Astrocyte (in vitro differentiated cells and primary cell): ENCODE measurements at regions not wholly inside any gene's neighbourhood (a gene's known extent, or its start where the extent isn't known, plus 50 kb on each side); places are given as distances from the start of the nearest gene placed in this dataset.

Experiments
- DNase-seq: peaks from one replicate; pipeline ENCODE4 v3.0.0-alpha.2; 2010; ENCODE audit warnings: low read depth
- FAIRE-seq: peaks from 2 replicates; lab custom pipeline; 2011; peaks lifted over from hg19 to GRCh38; lab: Jason Lieb, UNC
- H2AFZ ChIP-seq: 2 replicates; pipeline ENCODE4 v1.6.0; 2012; ENCODE audit warnings: low read depth, low read length, inconsistent platforms
- H3K27ac ChIP-seq: 2 replicates; pipeline ENCODE4 v1.5.1; 2011; ENCODE audit warnings: low read depth, low read length, inconsistent platforms
- H3K27me3 ChIP-seq: 2 replicates; pipeline ENCODE4 v1.6.0; 2011; ENCODE audit warnings: low read length, inconsistent platforms; ENCODE audit not compliant: insufficient read depth
- H3K36me3 ChIP-seq: 2 replicates; pipeline ENCODE4 v1.5.1; 2011; ENCODE audit warnings: low read length, inconsistent platforms; ENCODE audit not compliant: insufficient read depth
- H3K4me1 ChIP-seq: 2 replicates; pipeline ENCODE4 v1.5.1; 2011; ENCODE audit warnings: low read length, inconsistent platforms; ENCODE audit not compliant: insufficient read depth
- H3K4me2 ChIP-seq: 2 replicates; pipeline ENCODE4 v1.6.0; 2012; ENCODE audit warnings: low read length, inconsistent platforms
- H3K4me3 ChIP-seq: 2 replicates; pipeline ENCODE4 v1.5.1; 2011; ENCODE audit warnings: low read depth, mild to moderate bottlenecking, low read length, inconsistent platforms; ENCODE audit not compliant: insufficient read depth
- H3K79me2 ChIP-seq: 2 replicates; pipeline ENCODE4 v1.6.0; 2012; ENCODE audit warnings: mild to moderate bottlenecking, low read length, inconsistent platforms; ENCODE audit not compliant: insufficient read depth
- H3K9ac ChIP-seq: 2 replicates; pipeline ENCODE4 v1.6.0; 2012; ENCODE audit warnings: mild to moderate bottlenecking, low read length, inconsistent platforms
- H3K9me3 ChIP-seq: 2 replicates; pipeline ENCODE4 v1.5.1; 2012; ENCODE audit warnings: low read depth, mild to moderate bottlenecking, low read length, inconsistent platforms; ENCODE audit not compliant: insufficient read depth
- H4K20me1 ChIP-seq: 2 replicates; pipeline ENCODE4 v1.6.0; 2012; ENCODE audit warnings: low read length, inconsistent platforms; ENCODE audit not compliant: insufficient read depth
- H3K27ac Mint-ChIP-seq: one replicate; pipeline ENCODE4 v1.8.0; 2021; ENCODE audit warnings: mild to moderate bottlenecking, mixed read lengths; ENCODE audit not compliant: unreplicated experiment
- H3K27me3 Mint-ChIP-seq: one replicate; pipeline ENCODE4 v1.8.0; 2021; ENCODE audit warnings: low read depth, mixed read lengths; ENCODE audit not compliant: unreplicated experiment
- H3K36me3 Mint-ChIP-seq: one replicate; pipeline ENCODE4 v1.8.0; 2021; ENCODE audit warnings: low read depth, mixed read lengths; ENCODE audit not compliant: unreplicated experiment
- H3K4me1 Mint-ChIP-seq: one replicate; pipeline ENCODE4 v1.8.0; 2021; ENCODE audit warnings: low read depth, mixed read lengths; ENCODE audit not compliant: unreplicated experiment
- H3K4me3 Mint-ChIP-seq: one replicate; pipeline ENCODE4 v1.8.0; 2021; ENCODE audit warnings: mild to moderate bottlenecking, moderate library complexity, mixed read lengths; ENCODE audit not compliant: unreplicated experiment
- H3K9me3 Mint-ChIP-seq: one replicate; pipeline ENCODE4 v1.8.0; 2021; ENCODE audit warnings: mild to moderate bottlenecking, mixed read lengths; ENCODE audit not compliant: unreplicated experiment
- CTCF ChIP-seq: IDR thresholded peaks from 2 replicates; pipeline ENCODE4 v1.5.1; 2011; ENCODE audit warnings: low read depth, mild to moderate bottlenecking, inconsistent platforms, low read length, moderate library complexity; ENCODE audit not compliant: insufficient read depth
- EZH2 ChIP-seq: IDR thresholded peaks from 2 replicates; pipeline ENCODE4 v1.6.1; 2012; ENCODE audit warnings: mild to moderate bottlenecking, low read length, inconsistent platforms; ENCODE audit not compliant: insufficient read depth

- Histone ChIP-seq H3K27ac (no peak overlapping the region), H3K36me3 (no peaks in the 10 kb centered on the region), H3K79me2 (no peaks in the 10 kb centered on the region), H2AFZ (no peak overlapping the region), H3K9ac (no peak overlapping the region), H3K27me3 (no peaks in the 10 kb centered on the region), H3K4me1 (peaks cover 9% of the 10 kb centered on the region), H3K9me3 (no peaks in the 10 kb centered on the region), H3K4me2 (peak overlapping the region; percentile 32), H3K4me3 (no peak overlapping the region), H4K20me1 (no peaks in the 10 kb centered on the region)
- DNase-seq (peak; percentile 66), FAIRE-seq (no peak)
- Mint-ChIP-seq H3K27me3 (no peaks in the 10 kb centered on the region), H3K36me3 (no peaks in the 10 kb centered on the region), H3K4me3 (no peak overlapping the region), H3K27ac (peak overlapping the region; percentile 41), H3K9me3 (no peaks in the 10 kb centered on the region), H3K4me1 (peaks cover 8% of the 10 kb centered on the region)
- TF ChIP-seq CTCF (no peak), EZH2 (no peak)
These were observed 181.7 kb upstream of the SLC30A5 start for GRCh38 chr5:68911840-68912690.

DNA sequence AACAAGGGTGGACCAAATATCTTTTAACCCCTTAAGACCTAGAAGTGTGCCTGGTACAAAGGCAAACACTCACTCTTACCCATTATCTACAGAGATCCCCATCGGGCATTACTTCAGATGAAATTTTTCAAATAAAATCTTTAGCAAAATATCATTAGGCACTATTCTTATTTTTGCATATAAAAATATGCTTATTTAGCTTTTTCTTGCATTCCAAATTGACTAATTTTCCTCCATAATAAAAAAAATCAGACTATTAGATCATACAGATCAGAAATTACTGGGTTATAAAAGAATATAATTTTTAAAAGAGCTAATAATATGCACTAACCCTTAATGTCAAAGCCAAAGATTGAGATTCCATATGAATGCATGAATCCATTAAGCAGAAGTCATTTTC is 178.7 kb upstream of the SLC30A5 start:
- Histone ChIP-seq H3K27ac (no peak overlapping the region), H3K27me3 (no peaks in the 10 kb centered on the region), H3K4me3 (no peak overlapping the region), H3K4me2 (no peak overlapping the region), H2AFZ (no peak overlapping the region), H3K36me3 (no peaks in the 10 kb centered on the region), H3K9ac (no peak overlapping the region), H4K20me1 (no peaks in the 10 kb centered on the region), H3K79me2 (no peaks in the 10 kb centered on the region), H3K4me1 (peaks cover 9% of the 10 kb centered on the region), H3K9me3 (peaks cover 4% of the 10 kb centered on the region)
- H3K4me3 Mint-ChIP-seq, result no peak overlapping the region
- no peak for FAIRE-seq
- TF ChIP-seq CTCF, result no peak
- no peak for TF ChIP-seq EZH2
- H3K9me3 Mint-ChIP-seq, result no peaks in the 10 kb centered on the region
- H3K27me3 Mint-ChIP-seq, result no peaks in the 10 kb centered on the region
- peaks cover 12% of the 10 kb centered on the region for H3K4me1 Mint-ChIP-seq
- no peak for DNase-seq
- no peak overlapping the region for H3K27ac Mint-ChIP-seq
- H3K36me3 Mint-ChIP-seq, result no peaks in the 10 kb centered on the region

DNA sequence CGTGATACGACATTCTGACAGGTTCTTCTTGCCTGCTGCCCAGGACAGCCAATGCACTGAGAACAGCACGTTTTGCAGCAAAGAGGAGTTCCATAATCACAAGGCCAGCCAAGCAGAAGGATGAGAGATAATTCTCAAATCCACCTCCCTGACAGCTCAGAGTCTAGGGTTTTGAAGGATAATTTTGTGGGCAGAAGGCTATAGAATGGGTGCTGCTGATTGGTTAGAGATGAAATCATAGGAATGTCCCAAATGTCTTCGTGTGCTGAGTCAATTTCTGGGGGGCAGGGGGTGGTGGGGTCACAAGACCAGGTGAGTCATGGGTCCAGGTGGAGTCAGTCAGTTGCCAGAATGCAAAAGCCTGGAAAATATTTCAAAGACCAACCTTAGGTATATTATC is 175.5 kb upstream of the SLC30A5 start:
- no peak overlapping the region for H3K4me3 ChIP-seq
- H3K9me3 ChIP-seq, result peaks cover 4% of the 10 kb centered on the region
- DNase-seq (no peak), FAIRE-seq (no peak)
- H3K36me3 ChIP-seq, result no peaks in the 10 kb centered on the region
- H3K79me2 ChIP-seq, result no peaks in the 10 kb centered on the region
- no peak overlapping the region for H3K4me3 Mint-ChIP-seq
- no peak overlapping the region for H2AFZ ChIP-seq
- no peaks in the 10 kb centered on the region for H3K27me3 ChIP-seq
- H3K27ac ChIP-seq, result no peak overlapping the region
- H3K27ac Mint-ChIP-seq, result no peak overlapping the region
- H3K36me3 Mint-ChIP-seq, result no peaks in the 10 kb centered on the region
- H3K4me2 ChIP-seq, result no peak overlapping the region
- H3K4me1 Mint-ChIP-seq, result peaks cover 4% of the 10 kb centered on the region
- H3K27me3 Mint-ChIP-seq, result no peaks in the 10 kb centered on the region
- TF ChIP-seq CTCF, result no peak
- TF ChIP-seq EZH2, result no peak
- H3K9ac ChIP-seq, result no peak overlapping the region
- H3K4me1 ChIP-seq, result no peaks in the 10 kb centered on the region
- H3K9me3 Mint-ChIP-seq, result peaks cover 2% of the 10 kb centered on the region
- H4K20me1 ChIP-seq, result no peaks in the 10 kb centered on the region
